ENCODE measurements at regions not wholly inside any gene's neighbourhood (a gene's known extent, or its start where the extent isn't known, plus 50 kb on each side); places are given as distances from the start of the nearest gene placed in this dataset.

DNA sequence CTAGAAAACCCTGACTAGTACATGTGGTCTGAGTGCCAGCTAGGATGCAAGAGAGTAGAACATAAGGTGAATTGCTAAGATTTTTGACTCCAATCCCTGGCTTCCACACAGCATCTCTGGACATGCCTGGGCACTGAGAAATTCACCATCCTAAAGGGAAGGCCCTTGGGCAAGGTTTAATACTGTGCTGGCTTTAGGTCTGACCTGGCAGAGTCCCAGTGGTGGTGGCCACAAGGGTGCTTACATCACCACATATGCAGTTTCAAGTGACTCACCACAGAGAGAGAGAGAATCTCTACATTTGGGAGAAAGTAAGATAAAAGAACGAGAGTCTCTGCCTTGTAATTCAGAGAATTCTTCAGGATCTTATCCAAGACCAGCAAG is 661.6 kb upstream of the C9orf72 start:
- Histone ChIP-seq H3K9me3 (ENCODE audit: control insufficient read depth, insufficient read depth, low read length) (peaks cover 2% of the 10 kb centered on the region; the same call in 1 of the 2 replicates), H3K4ac (ENCODE audit: low read depth, low read length) (no peak overlapping the region), H4K91ac (ENCODE audit: insufficient read depth, low read depth, low read length) (no peak overlapping the region), H2BK120ac (ENCODE audit: low read depth, low read length) (no peak overlapping the region), H3K23ac (ENCODE audit: low read depth, low read length) (no peak overlapping the region), H3K79me1 (ENCODE audit: low read depth in 1 of 2, low read length in 2 of 2) (no peaks in the 10 kb centered on the region), H3K4me2 (ENCODE audit: low read depth, low read length) (no peak overlapping the region), H3K4me3 (ENCODE audit: insufficient read depth, low read depth, low read length) (no peak overlapping the region), H3K14ac (replicated peaks; ENCODE audit: low read depth, low read length) (no peak overlapping the region), H4K5ac (ENCODE audit: low read depth, low read length) (no peak overlapping the region), H3K18ac (ENCODE audit: low read depth, low read length) (no peak overlapping the region), H3K36me3 (ENCODE audit: control insufficient read depth, insufficient read depth, low read length) (no peaks in the 10 kb centered on the region), H4K20me1 (ENCODE audit: insufficient read depth, low read length) (no peaks in the 10 kb centered on the region), H3K9ac (ENCODE audit: low read depth, low read length) (no peak overlapping the region), H2BK20ac (ENCODE audit: low read depth, low read length) (no peak overlapping the region), H2AK5ac (ENCODE audit: low read depth, low read length) (no peak overlapping the region), H3K27me3 (ENCODE audit: control insufficient read depth, insufficient read depth, low read length) (no peaks in the 10 kb centered on the region), H4K8ac (ENCODE audit: low read depth in 2 of 2, low read length in 2 of 2) (no peak overlapping the region), H3K27ac (ENCODE audit: insufficient read depth, low read length) (no peak overlapping the region), H2BK5ac (ENCODE audit: low read depth, low read length, poor library complexity, severe bottlenecking) (no peak overlapping the region), H3K9me1 (ENCODE audit: insufficient read depth, low read length) (no peaks in the 10 kb centered on the region), H2AFZ (replicated peaks; ENCODE audit: low read length, poor library complexity) (no peak overlapping the region), H2BK15ac (ENCODE audit: low read depth, low read length) (no peak overlapping the region), H3K56ac (ENCODE audit: extremely low read depth, insufficient read depth, low read length) (no peak overlapping the region), H2AK9ac (replicated peaks; ENCODE audit: low read depth, low read length, poor library complexity) (no peak overlapping the region), H3K4me1 (ENCODE audit: control insufficient read depth, insufficient read depth, low read length) (no peaks in the 10 kb centered on the region)
- in situ Hi-C loops (cut with MboI; ENCODE audit: low sequenced_read_pairs) = no loop called here
- no TSS peak for BruUV-seq (replicated peaks)
- ChIA-PET CTCF (no interaction called here), POLR2A (ENCODE audit: unreplicated experiment) (no interaction called here)
- intact Hi-C loops (cut with micrococcal nuclease) = no loop called here
- DNase-seq (peak; percentile 1), ATAC-seq (ENCODE audit: low read depth) (no peak)
- dilution Hi-C loops (cut with HindIII; ENCODE audit: low sequenced_read_pairs, unreplicated experiment) = no loop called here
- WGBS, 2 experiments (ENCODE audit: extremely low coverage in 2 of 2, insufficient read length in 1 of 2) = no CpG with 5 or more reads among the region's 1 CpG
- TF ChIP-seq MAZ (IDR thresholded peaks at IDR 0.05; ENCODE audit: borderline replicate concordance, low read depth, low read length) (no peak), NFE2L2 (IDR thresholded peaks at IDR 0.05; ENCODE audit: low read depth, low read length) (no peak), RCOR1 (IDR thresholded peaks at IDR 0.05; ENCODE audit: insufficient replicate concordance, low read length) (no peak), RFX5 (IDR thresholded peaks at IDR 0.05; ENCODE audit: low read depth, low read length) (no peak), MXI1 (IDR thresholded peaks at IDR 0.05; ENCODE audit: borderline replicate concordance, low read depth, low read length) (no peak), FOS (IDR thresholded peaks at IDR 0.05; ENCODE audit: low read depth, low read length) (no peak), CEBPB (IDR thresholded peaks at IDR 0.05; ENCODE audit: low read depth, low read length) (no peak), BHLHE40 (IDR thresholded peaks at IDR 0.05; ENCODE audit: low read depth, low read length) (no peak), CHD1 (IDR thresholded peaks at IDR 0.05; ENCODE audit: low read depth, low read length) (no peak), RAD21 (IDR thresholded peaks at IDR 0.05; ENCODE audit: low read length) (no peak), POLR2A (IDR thresholded peaks at IDR 0.05; ENCODE audit: low read depth, low read length) (no peak)
- TF ChIP-seq, protein P1, sequence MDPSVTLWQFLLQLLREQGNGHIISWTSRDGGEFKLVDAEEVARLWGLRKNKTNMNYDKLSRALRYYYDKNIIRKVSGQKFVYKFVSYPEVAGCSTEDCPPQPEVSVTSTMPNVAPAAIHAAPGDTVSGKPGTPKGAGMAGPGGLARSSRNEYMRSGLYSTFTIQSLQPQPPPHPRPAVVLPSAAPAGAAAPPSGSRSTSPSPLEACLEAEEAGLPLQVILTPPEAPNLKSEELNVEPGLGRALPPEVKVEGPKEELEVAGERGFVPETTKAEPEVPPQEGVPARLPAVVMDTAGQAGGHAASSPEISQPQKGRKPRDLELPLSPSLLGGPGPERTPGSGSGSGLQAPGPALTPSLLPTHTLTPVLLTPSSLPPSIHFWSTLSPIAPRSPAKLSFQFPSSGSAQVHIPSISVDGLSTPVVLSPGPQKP (IDR thresholded peaks at IDR 0.05; ENCODE audit: borderline replicate concordance, low read depth, low read length) = no peak
- TF ChIP-seq, protein P2, sequence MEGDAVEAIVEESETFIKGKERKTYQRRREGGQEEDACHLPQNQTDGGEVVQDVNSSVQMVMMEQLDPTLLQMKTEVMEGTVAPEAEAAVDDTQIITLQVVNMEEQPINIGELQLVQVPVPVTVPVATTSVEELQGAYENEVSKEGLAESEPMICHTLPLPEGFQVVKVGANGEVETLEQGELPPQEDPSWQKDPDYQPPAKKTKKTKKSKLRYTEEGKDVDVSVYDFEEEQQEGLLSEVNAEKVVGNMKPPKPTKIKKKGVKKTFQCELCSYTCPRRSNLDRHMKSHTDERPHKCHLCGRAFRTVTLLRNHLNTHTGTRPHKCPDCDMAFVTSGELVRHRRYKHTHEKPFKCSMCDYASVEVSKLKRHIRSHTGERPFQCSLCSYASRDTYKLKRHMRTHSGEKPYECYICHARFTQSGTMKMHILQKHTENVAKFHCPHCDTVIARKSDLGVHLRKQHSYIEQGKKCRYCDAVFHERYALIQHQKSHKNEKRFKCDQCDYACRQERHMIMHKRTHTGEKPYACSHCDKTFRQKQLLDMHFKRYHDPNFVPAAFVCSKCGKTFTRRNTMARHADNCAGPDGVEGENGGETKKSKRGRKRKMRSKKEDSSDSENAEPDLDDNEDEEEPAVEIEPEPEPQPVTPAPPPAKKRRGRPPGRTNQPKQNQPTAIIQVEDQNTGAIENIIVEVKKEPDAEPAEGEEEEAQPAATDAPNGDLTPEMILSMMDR (conservative IDR thresholded peaks at IDR 0.05; ENCODE audit: low read depth, low read length) = no peak
